WTC11 (cell line): ENCODE measurements at regions not wholly inside any gene's neighbourhood (a gene's known extent, or its start where the extent isn't known, plus 50 kb on each side); places are given as distances from the start of the nearest gene placed in this dataset.

Source experiments
- CTCF ChIP-seq: fragments of 200-600 bp; IDR thresholded peaks from 2 replicates; pipeline ENCODE4 v1.8.0; 2022; ENCODE audit warnings: antibody characterized with exemption
- E2F5 ChIP-seq: sonication (generic); formaldehyde crosslinking; IDR thresholded peaks from 2 replicates; pipeline ENCODE4 v1.8.1; 2022; ENCODE audit warnings: mild to moderate bottlenecking, moderate library complexity, missing genetic modification reagents
- ESRRA ChIP-seq: sonication (generic); formaldehyde crosslinking; IDR thresholded peaks from 2 replicates; pipeline ENCODE4 v1.8.1; 2022; ENCODE audit warnings: mild to moderate bottlenecking, missing genetic modification reagents, borderline replicate concordance
- FOXP1 ChIP-seq: sonication (generic); formaldehyde crosslinking; IDR thresholded peaks from 2 replicates; pipeline ENCODE4 v1.8.0; 2022; ENCODE audit warnings: missing genetic modification reagents, mild to moderate bottlenecking, moderate library complexity, borderline replicate concordance
- GABPB1 ChIP-seq: sonication (generic); formaldehyde crosslinking; IDR thresholded peaks from 2 replicates; pipeline ENCODE4 v1.8.1; 2023; ENCODE audit warnings: mild to moderate bottlenecking, missing genetic modification reagents
- MXD4 ChIP-seq: fragments of 250-450 bp; sonication (Bioruptor Pico); IDR thresholded peaks from 2 replicates; pipeline ENCODE4 v1.8.0; 2021; ENCODE audit warnings: mild to moderate bottlenecking, moderate library complexity, borderline replicate concordance
- NR1H2 ChIP-seq: sonication (generic); formaldehyde crosslinking; IDR thresholded peaks from 2 replicates; pipeline ENCODE4 v1.9.0; 2021; ENCODE audit warnings: mild to moderate bottlenecking, moderate library complexity, missing genetic modification reagents
- SP1 ChIP-seq: sonication (generic); formaldehyde crosslinking; conservative IDR thresholded peaks from 2 replicates; pipeline ENCODE4 v1.8.1; 2022; ENCODE audit warnings: missing genetic modification reagents
- STAT6 ChIP-seq: sonication (generic); formaldehyde crosslinking; conservative IDR thresholded peaks from 2 replicates; pipeline ENCODE4 v1.8.1; 2023; ENCODE audit warnings: mild to moderate bottlenecking, low read depth, missing genetic modification reagents, moderate library complexity
- ZBTB43 ChIP-seq: sonication (generic); formaldehyde crosslinking; IDR thresholded peaks from 2 replicates; pipeline ENCODE4 v1.8.1; 2023; ENCODE audit warnings: mild to moderate bottlenecking, missing genetic modification reagents
- ZNF263 ChIP-seq: sonication (generic); formaldehyde crosslinking; IDR thresholded peaks from 2 replicates; pipeline ENCODE4 v1.8.1; 2022; ENCODE audit warnings: low read depth, mild to moderate bottlenecking, moderate library complexity, missing genetic modification reagents

- no peak for TF ChIP-seq CTCF
- TF ChIP-seq GABPB1 (CRISPR knock-in tag) = no peak
- no peak for TF ChIP-seq NR1H2 (CRISPR knock-in tag)
- TF ChIP-seq ZBTB43 = no peak
- TF ChIP-seq FOXP1 = no peak
- TF ChIP-seq ZNF263 (CRISPR knock-in tag) = no peak
- TF ChIP-seq MXD4 = no peak
- no peak for TF ChIP-seq STAT6 (CRISPR knock-in tag)
- no peak for TF ChIP-seq SP1 (CRISPR knock-in tag)
- TF ChIP-seq ESRRA (CRISPR knock-in tag) = no peak
- no peak for TF ChIP-seq E2F5 (CRISPR knock-in tag)
These were observed 126.0 kb upstream of the AKIRIN2 start for GRCh38 chr6:87828044-87828443.
